IMR-90 (cell line): ENCODE measurements at regions not wholly inside any gene's neighbourhood (a gene's known extent, or its start where the extent isn't known, plus 50 kb on each side); places are given as distances from the start of the nearest gene placed in this dataset.

Source experiments
- CTCF ChIP-seq: conservative IDR thresholded peaks from 2 replicates; pipeline ENCODE4 v1.5.1; 2012; ENCODE audit warnings: mild to moderate bottlenecking, low read depth, low read length, improper control_type of control experiment
- POLR2A ChIP-seq: IDR thresholded peaks from 2 replicates; pipeline ENCODE4 v1.6.1; 2012; ENCODE audit warnings: mild to moderate bottlenecking, low read depth, low read length
- TF ChIP-seq, protein P1 (sequence below): fragments of 150-350 bp; IDR thresholded peaks from 2 replicates; pipeline ENCODE4 v1.6.1; 2017; ENCODE audit warnings: mild to moderate bottlenecking, antibody characterized with exemption, low read length, low read depth

DNA sequence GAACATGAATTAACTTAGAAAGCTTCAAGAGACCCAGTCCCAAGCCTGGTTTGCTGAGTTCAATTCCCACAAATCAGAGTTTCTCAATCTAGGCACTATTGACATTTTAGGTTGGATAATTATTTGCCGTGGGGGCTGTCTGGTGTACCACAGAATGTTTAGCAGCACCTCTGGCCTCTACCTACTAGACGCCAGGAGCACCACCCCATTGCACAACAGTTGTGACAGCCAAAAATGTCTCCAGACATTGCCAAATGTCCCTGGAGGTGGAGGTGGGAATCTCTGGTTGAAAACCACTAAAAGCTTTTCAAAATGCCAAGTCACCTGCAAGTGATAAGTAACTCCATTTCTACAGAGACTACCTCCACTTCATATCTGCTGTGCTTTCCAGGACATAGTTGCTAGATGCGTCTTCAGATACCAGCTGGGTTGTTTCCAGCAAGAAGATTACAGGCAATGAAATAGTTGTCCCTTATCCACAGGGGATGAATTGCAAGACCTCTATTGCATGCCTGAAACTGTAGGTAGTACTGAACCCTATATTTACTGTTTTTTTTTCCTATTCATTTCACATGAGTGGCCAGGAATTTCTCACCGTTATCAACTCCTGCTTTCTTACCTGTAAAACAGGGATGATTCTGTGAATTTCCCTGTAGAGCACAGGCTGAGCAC lies 554.3 kb downstream of the ZEB2 start:
- TF ChIP-seq CTCF (no peak), POLR2A (no peak)
- TF ChIP-seq, protein P1, sequence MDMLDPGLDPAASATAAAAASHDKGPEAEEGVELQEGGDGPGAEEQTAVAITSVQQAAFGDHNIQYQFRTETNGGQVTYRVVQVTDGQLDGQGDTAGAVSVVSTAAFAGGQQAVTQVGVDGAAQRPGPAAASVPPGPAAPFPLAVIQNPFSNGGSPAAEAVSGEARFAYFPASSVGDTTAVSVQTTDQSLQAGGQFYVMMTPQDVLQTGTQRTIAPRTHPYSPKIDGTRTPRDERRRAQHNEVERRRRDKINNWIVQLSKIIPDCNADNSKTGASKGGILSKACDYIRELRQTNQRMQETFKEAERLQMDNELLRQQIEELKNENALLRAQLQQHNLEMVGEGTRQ = no peak
